CD4-positive, alpha-beta T cell (primary cell): ENCODE measurements at regions not wholly inside any gene's neighbourhood (a gene's known extent, or its start where the extent isn't known, plus 50 kb on each side); places are given as distances from the start of the nearest gene placed in this dataset.
A peak's percentile ranks its signal among the peaks of the same experiment; 100 is the strongest.

ENCODE experiments used
- ATAC-seq: fragments of 200-7000 bp; cut with Tn5 transposase; one replicate; pipeline ENCODE4 v1.10.0; 2022; ENCODE audit warnings: mild to moderate bottlenecking; ENCODE audit not compliant: poor library complexity
- CTCF ChIA-PET: fragments of 350-600 bp; sonication (Branson Sonifier 250); formaldehyde crosslinking; loops from one replicate; lab custom pipeline; 2021; ENCODE audit warnings: antibody characterized with exemption, inconsistent platforms; lab: Charles Lee
- POLR2A ChIA-PET: fragments of 350-600 bp; sonication (Branson Sonifier 250); formaldehyde crosslinking; loops from one replicate; lab custom pipeline; 2021; ENCODE audit warnings: antibody characterized with exemption, inconsistent platforms; lab: Charles Lee
- DNase-seq, 14 experiments: peaks; one replicate each; pipeline ENCODE4 v3.0.0-alpha.2; 2013 to 2020; ENCODE audit warnings: mixed read lengths in 2 of 14
- H3K27ac ChIP-seq, 2 donors: one replicate each; pipeline versions ENCODE4 v1.5.1 to v1.7.0; 2013; ENCODE audit warnings: low read length in 2 of 2, low read depth in 1 of 2, mild to moderate bottlenecking in 1 of 2
- H3K27me3 ChIP-seq, 2 experiments: 1 replicate in 1 of 2; 2 replicates in 1 of 2; pipeline versions ENCODE4 v1.6.1 to v1.7.0; 2013; ENCODE audit warnings: low read length in 2 of 2, control low read depth in 1 of 2, mild to moderate bottlenecking in 1 of 2, moderate library complexity in 1 of 2; ENCODE audit not compliant: insufficient read depth in 2 of 2, control insufficient read depth in 1 of 2
- H3K36me3 ChIP-seq: one replicate; pipeline ENCODE4 v1.6.1; 2013; ENCODE audit warnings: low read length, control low read depth; ENCODE audit not compliant: insufficient read depth
- H3K4me1 ChIP-seq: one replicate; pipeline ENCODE4 v1.6.1; 2013; ENCODE audit warnings: low read length, control low read depth; ENCODE audit not compliant: insufficient read depth
- H3K4me3 ChIP-seq: one replicate; pipeline ENCODE4 v1.5.1; 2013; ENCODE audit warnings: mild to moderate bottlenecking, low read length, moderate library complexity
- H3K9me3 ChIP-seq, 2 experiments: 1 replicate in 1 of 2; 2 replicates in 1 of 2; pipeline versions ENCODE4 v1.6.1 to v1.7.0; 2013; ENCODE audit warnings: low read length in 2 of 2, mild to moderate bottlenecking in 2 of 2, control low read depth in 1 of 2, moderate library complexity in 1 of 2; ENCODE audit not compliant: control insufficient read depth in 1 of 2, insufficient read depth in 1 of 2
- H3K27ac Mint-ChIP-seq: one replicate; pipeline ENCODE4 v1.8.0; 2020; ENCODE audit warnings: mixed read lengths
- H3K27me3 Mint-ChIP-seq: one replicate; pipeline ENCODE4 v1.8.0; 2021; ENCODE audit warnings: mixed read lengths
- H3K36me3 Mint-ChIP-seq: one replicate; pipeline ENCODE4 v1.8.0; 2021; ENCODE audit warnings: low read depth, mixed read lengths
- H3K4me1 Mint-ChIP-seq: one replicate; pipeline ENCODE4 v1.8.0; 2021; ENCODE audit warnings: low read depth, mixed read lengths
- H3K4me3 Mint-ChIP-seq: one replicate; pipeline ENCODE4 v1.8.0; 2020; ENCODE audit warnings: mild to moderate bottlenecking, mixed read lengths
- H3K9me3 Mint-ChIP-seq: one replicate; pipeline ENCODE4 v1.8.0; 2020; ENCODE audit warnings: mixed read lengths
- intact Hi-C, 2 experiments: fragments of 100-400 bp; cut with DNase I in 1 of 2; cut with micrococcal nuclease in 1 of 2; formaldehyde crosslinking; loops; one replicate each; pipeline versions ENCODE4 v1.15.1 to v1.9.0; 2023 to 2025; cut with DNase I, micrococcal nuclease
- TF ChIP-seq, protein P1 (sequence below): fragments of 200-600 bp; IDR thresholded peaks from one replicate; pipeline ENCODE4 v1.8.0; 2022; ENCODE audit warnings: antibody characterized with exemption, mild to moderate bottlenecking

DNA sequence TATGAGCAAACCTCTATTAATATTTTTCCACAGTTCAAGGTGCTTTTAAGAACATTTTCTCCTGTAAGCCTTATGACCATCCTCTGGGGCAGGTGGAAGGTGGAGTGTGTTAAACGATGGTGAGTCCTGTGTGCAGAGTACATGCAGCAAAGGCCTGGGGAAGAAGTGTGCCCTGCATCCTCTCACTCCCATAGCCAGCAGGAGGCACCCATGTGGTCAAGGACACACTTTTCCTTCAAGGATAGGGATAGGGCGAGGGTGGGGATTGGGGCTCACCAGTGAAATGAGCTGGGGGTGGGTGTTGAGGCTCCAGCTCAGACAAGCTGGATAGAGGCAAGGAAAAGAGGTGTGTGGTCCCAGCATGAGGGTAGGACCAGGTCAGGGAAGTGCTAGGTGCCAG, 120.8 kb upstream of the KCNE2 start:
- Histone ChIP-seq H3K27me3 (no peaks in the 10 kb centered on the region), H3K4me3 (no peak overlapping the region), H3K9me3 (peaks cover 0 to 9% of the 10 kb centered on the region in 2 experiments), H3K27ac (no peak overlapping the region), H3K36me3 (no peaks in the 10 kb centered on the region), H3K4me1 (no peaks in the 10 kb centered on the region)
- Mint-ChIP-seq H3K4me3 (no peak overlapping the region), H3K27ac (no peak overlapping the region), H3K27me3 (no peaks in the 10 kb centered on the region), H3K4me1 (no peaks in the 10 kb centered on the region), H3K36me3 (no peaks in the 10 kb centered on the region), H3K9me3 (no peaks in the 10 kb centered on the region)
- DNase-seq (no peak), ATAC-seq (no peak)
- ChIA-PET CTCF (interaction anchor here (1.5 kb wide), 1 partner anchor 319 kb away, joined by 6 read pairs; no protein-coding TSS in a partner anchor), POLR2A (no interaction called here)
- intact Hi-C loops = loop anchor here (2.0 kb wide), 2 partner anchors 318 to 320 kb away; no protein-coding TSS in a partner anchor
- TF ChIP-seq, protein P1, sequence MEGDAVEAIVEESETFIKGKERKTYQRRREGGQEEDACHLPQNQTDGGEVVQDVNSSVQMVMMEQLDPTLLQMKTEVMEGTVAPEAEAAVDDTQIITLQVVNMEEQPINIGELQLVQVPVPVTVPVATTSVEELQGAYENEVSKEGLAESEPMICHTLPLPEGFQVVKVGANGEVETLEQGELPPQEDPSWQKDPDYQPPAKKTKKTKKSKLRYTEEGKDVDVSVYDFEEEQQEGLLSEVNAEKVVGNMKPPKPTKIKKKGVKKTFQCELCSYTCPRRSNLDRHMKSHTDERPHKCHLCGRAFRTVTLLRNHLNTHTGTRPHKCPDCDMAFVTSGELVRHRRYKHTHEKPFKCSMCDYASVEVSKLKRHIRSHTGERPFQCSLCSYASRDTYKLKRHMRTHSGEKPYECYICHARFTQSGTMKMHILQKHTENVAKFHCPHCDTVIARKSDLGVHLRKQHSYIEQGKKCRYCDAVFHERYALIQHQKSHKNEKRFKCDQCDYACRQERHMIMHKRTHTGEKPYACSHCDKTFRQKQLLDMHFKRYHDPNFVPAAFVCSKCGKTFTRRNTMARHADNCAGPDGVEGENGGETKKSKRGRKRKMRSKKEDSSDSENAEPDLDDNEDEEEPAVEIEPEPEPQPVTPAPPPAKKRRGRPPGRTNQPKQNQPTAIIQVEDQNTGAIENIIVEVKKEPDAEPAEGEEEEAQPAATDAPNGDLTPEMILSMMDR = no peak

DNA sequence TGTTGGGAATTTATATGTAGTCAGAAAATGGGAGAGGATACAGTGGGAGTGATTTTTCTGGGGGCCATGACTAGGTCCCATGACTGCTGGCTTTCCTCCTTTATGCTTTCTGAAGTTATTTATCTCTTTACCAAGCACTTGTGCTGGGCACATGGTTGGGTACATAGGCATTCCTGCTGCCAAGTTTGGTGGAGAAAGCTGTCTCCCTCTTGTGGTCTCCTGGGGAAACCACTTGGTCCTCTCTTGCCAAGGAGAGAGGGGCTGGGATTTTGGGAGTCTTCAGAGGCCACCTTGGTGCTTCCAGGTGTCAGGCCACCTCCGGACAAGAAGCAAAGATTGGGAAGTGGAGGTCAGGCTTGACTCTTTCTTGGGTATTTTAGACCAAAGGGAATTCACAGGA, 120.2 kb upstream of the KCNE2 start:
- Histone ChIP-seq H3K27me3 (no peaks in the 10 kb centered on the region), H3K27ac (no peak overlapping the region), H3K9me3 (peaks cover 0 to 9% of the 10 kb centered on the region in 2 experiments), H3K36me3 (no peaks in the 10 kb centered on the region), H3K4me1 (no peaks in the 10 kb centered on the region), H3K4me3 (no peak overlapping the region)
- CTCF ChIA-PET = interaction anchor here (1.5 kb wide), 1 partner anchor 320 kb away, joined by 6 read pairs; no protein-coding TSS in a partner anchor
- Mint-ChIP-seq H3K27me3 (no peaks in the 10 kb centered on the region), H3K4me3 (no peak overlapping the region), H3K9me3 (peaks cover 4% of the 10 kb centered on the region), H3K36me3 (no peaks in the 10 kb centered on the region), H3K27ac (no peak overlapping the region), H3K4me1 (no peaks in the 10 kb centered on the region)
- peak in 5 of 14 experiments; percentile 11 to 52 (median 43) for DNase-seq
- ATAC-seq = no peak
- TF ChIP-seq, protein P1 = peak; percentile 35
- intact Hi-C loops = loop anchor here (2.0 kb wide), 2 partner anchors 319 to 321 kb away; no protein-coding TSS in a partner anchor
- POLR2A ChIA-PET = no interaction called here

DNA sequence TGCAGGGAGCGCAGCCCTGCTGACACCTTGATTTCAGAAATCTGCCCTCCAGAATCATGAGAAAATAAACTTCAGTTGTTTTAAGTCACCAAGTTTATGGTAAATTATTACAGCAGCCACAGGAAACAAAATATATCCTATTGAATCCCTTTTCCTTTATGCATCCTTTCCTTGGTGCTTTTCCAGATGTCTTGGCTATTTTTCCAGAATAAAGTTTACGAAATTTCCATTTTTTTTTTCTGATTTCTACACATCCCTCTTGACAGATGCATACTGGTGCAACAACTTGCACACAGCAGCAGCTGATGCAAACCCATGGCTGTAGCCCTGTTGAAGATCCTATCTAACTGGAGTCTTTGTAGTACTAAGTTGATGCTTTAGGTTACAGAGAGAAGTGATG, 111.1 kb upstream of the KCNE2 start:
- intact Hi-C loops = loop anchor here in 1 of 2 experiments (10.0 kb wide), 1 partner anchor 62 kb away; no protein-coding TSS in a partner anchor
- POLR2A ChIA-PET = no interaction called here
- Mint-ChIP-seq H3K9me3 (peaks cover 27% of the 10 kb centered on the region), H3K36me3 (no peaks in the 10 kb centered on the region), H3K27me3 (no peaks in the 10 kb centered on the region), H3K4me1 (no peaks in the 10 kb centered on the region), H3K4me3 (no peak overlapping the region), H3K27ac (no peak overlapping the region)
- H3K36me3 ChIP-seq = no peaks in the 10 kb centered on the region
- no peak overlapping the region for H3K4me3 ChIP-seq
- no peak for DNase-seq
- no peaks in the 10 kb centered on the region for H3K27me3 ChIP-seq
- ATAC-seq = no peak
- TF ChIP-seq, protein P1 = no peak
- H3K27ac ChIP-seq = no peak overlapping the region
- H3K4me1 ChIP-seq = no peaks in the 10 kb centered on the region
- CTCF ChIA-PET = no interaction called here
- H3K9me3 ChIP-seq = peaks cover 2 to 13% of the 10 kb centered on the region in 2 experiments
